C4-2B (cell line): ENCODE measurements at regions not wholly inside any gene's neighbourhood (a gene's known extent, or its start where the extent isn't known, plus 50 kb on each side); places are given as distances from the start of the nearest gene placed in this dataset.

Source experiments
- H3K27ac ChIP-seq: fragments of 450-650 bp; 2 replicates; pipeline ENCODE4 v1.5.1; 2017
- ZFX ChIP-seq: fragments of 450-650 bp; IDR thresholded peaks from 2 replicates; pipeline ENCODE4 v1.6.1; 2017
- TF ChIP-seq, protein P1 (sequence below): fragments of 450-650 bp; conservative IDR thresholded peaks from 2 replicates; pipeline ENCODE4 v1.5.1; 2017; ENCODE audit warnings: mild to moderate bottlenecking

- TF ChIP-seq ZFX: no peak
- TF ChIP-seq, protein P1, sequence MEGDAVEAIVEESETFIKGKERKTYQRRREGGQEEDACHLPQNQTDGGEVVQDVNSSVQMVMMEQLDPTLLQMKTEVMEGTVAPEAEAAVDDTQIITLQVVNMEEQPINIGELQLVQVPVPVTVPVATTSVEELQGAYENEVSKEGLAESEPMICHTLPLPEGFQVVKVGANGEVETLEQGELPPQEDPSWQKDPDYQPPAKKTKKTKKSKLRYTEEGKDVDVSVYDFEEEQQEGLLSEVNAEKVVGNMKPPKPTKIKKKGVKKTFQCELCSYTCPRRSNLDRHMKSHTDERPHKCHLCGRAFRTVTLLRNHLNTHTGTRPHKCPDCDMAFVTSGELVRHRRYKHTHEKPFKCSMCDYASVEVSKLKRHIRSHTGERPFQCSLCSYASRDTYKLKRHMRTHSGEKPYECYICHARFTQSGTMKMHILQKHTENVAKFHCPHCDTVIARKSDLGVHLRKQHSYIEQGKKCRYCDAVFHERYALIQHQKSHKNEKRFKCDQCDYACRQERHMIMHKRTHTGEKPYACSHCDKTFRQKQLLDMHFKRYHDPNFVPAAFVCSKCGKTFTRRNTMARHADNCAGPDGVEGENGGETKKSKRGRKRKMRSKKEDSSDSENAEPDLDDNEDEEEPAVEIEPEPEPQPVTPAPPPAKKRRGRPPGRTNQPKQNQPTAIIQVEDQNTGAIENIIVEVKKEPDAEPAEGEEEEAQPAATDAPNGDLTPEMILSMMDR: no peak
- H3K27ac ChIP-seq: no peak overlapping the region
Observed at GRCh38 chr4:158331863-158332262, 121.6 kb downstream of the TMEM144 start.

DNA sequence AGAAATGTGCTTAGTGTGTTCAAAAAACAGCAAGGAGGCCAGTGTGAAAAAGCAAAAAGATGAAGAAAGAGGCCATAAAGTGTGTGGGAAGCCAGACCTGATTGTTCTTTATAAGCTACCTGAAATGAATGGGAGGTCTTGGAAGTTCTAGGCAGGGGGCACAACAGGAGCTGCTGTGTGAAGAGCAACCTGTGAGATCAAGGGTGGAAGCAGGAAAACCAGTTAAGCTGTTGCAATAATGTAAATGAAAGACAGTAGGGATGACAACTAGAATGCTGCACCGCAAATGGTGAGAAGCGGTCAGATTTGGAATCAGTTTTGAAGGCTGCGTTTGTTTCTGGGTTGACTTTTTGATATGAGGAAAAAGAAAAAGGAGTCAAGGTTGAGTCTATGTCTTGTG, 123.5 kb downstream of the TMEM144 start:
- H3K27ac ChIP-seq: no peak overlapping the region
- TF ChIP-seq, protein P1: no peak
- no peak for TF ChIP-seq ZFX

GRCh38 chr4:158341896-158342295, 131.6 kb downstream of the TMEM144 start:
- TF ChIP-seq, protein P1: no peak
- no peak for TF ChIP-seq ZFX
- H3K27ac ChIP-seq: no peak overlapping the region

GRCh38 chr4:158346576-158346975, 136.3 kb downstream of the TMEM144 start:
- no peak overlapping the region for H3K27ac ChIP-seq
- TF ChIP-seq ZFX: no peak
- TF ChIP-seq, protein P1: no peak

DNA sequence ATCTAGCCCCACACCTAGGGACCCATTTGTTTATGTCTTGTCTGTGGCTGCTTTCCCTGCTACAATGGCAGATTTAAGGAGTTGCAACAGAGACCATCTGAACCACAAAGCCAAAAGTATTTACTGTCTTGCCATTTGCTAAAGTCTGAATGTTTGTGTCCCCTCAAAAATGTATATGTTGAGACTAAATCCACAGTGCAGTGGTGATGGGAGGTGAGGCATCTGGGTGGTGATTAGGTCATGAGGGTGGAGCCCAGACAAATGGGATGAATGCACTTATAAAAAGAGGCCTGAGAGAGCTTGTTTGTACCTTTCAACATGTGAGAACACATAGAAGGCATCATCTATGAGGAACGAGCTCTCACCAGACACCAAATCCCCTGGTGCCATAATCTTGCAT, 137.3 kb downstream of the TMEM144 start:
- TF ChIP-seq, protein P1: no peak
- no peak for TF ChIP-seq ZFX
- no peak overlapping the region for H3K27ac ChIP-seq

DNA sequence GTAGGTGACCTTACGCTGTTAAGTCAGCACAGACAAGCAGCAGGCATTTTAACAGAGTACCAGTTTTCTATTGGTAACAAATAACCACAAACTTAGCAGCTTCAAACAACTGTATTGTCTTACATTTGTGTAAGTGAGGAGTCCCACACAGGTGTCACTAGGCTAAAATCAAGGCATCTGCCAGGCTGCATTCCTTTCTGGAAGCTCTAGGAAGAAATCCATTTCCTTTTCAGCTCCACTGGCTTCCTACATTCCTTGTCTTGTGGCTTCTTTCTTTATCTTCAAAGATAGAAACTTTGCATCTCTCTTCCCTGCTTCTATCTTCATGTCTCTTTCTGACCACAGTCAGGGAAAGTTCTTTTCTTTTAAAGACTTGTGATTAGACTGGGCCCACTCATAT, 139.9 kb downstream of the TMEM144 start:
- TF ChIP-seq ZFX: no peak
- TF ChIP-seq, protein P1: no peak
- no peak overlapping the region for H3K27ac ChIP-seq

- TF ChIP-seq, protein P1: no peak
- TF ChIP-seq ZFX: no peak
- no peak overlapping the region for H3K27ac ChIP-seq
Observed at GRCh38 chr4:158353541-158354304, 143.4 kb downstream of the TMEM144 start.
